Stimulated activated CD4-positive, alpha-beta T cell treated with anti-CD3 and anti-CD28 coated beads, TNF-alpha, amount 100 ng/mL, for 1 hour (primary cell): ENCODE measurements at regions not wholly inside any gene's neighbourhood (a gene's known extent, or its start where the extent isn't known, plus 50 kb on each side); places are given as distances from the start of the nearest gene placed in this dataset.
"Not testable (repeated sequence)": the region's sequence is repeated elsewhere in the genome, so short reads cannot be mapped to it uniquely, and the experiment has no call there.

Experiments
- DNase-seq, 3 donors: peaks; one replicate each; pipeline ENCODE4 v3.0.0-alpha.2; 2020; ENCODE audit warnings: low read depth in 3 of 3, low spot score in 1 of 3

DNA sequence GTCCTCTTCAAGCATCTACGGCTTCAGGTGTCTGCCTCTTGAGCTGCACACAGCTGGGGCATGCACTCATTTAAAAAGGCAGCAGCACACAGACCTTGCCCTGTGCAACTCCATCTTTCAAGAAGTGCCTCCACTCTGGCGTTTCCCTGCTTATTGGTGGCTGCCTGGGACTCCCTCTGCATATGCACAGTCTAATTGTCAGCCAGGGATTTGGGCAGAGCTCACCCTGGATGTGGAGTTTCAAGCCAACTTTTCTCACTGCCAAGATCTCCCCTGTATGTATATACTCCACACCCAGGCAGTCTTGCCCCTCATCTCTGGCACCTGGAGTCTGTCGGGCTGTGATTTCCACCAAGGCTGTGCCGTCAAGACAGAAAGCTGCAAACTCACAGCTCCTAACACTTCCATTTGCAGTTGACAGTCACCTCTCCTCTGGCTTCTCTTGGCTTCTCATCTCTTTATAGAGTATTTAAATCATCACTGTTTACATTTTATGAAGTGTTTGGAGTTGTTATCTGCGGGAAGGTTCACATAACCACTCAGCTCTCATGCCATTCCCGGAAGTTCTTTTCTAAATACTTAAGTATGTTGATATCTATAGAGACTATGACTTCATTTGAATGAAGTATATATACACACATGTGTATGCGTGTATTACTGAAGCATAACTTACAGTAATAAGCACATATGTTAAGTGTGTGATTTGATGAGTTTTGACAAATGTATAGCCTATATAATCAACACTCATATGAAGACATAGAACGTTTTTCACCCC is 128.2 kb downstream of the NPIPB11 start:
- not testable (repeated sequence) for DNase-seq

DNA sequence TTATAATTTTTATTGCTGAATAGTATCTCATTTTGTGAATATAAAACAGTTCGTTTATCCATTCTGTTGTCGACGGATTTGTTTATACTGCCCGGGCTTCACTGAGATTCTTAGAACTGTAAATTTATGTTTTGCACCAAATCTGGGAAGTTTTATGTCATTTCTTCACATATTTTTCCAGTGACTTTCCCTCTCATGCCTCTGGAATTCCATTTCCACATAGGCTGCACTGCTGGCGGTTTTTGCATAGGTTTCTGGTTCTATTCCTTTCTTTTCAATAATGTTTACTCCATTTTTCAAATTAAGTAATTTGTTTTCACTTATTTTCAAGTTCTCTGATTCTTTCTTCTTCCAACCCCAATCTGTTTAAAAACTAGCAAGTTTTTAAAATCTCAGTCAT is 130.1 kb downstream of the NPIPB11 start:
- DNase-seq = not testable (repeated sequence)

DNA sequence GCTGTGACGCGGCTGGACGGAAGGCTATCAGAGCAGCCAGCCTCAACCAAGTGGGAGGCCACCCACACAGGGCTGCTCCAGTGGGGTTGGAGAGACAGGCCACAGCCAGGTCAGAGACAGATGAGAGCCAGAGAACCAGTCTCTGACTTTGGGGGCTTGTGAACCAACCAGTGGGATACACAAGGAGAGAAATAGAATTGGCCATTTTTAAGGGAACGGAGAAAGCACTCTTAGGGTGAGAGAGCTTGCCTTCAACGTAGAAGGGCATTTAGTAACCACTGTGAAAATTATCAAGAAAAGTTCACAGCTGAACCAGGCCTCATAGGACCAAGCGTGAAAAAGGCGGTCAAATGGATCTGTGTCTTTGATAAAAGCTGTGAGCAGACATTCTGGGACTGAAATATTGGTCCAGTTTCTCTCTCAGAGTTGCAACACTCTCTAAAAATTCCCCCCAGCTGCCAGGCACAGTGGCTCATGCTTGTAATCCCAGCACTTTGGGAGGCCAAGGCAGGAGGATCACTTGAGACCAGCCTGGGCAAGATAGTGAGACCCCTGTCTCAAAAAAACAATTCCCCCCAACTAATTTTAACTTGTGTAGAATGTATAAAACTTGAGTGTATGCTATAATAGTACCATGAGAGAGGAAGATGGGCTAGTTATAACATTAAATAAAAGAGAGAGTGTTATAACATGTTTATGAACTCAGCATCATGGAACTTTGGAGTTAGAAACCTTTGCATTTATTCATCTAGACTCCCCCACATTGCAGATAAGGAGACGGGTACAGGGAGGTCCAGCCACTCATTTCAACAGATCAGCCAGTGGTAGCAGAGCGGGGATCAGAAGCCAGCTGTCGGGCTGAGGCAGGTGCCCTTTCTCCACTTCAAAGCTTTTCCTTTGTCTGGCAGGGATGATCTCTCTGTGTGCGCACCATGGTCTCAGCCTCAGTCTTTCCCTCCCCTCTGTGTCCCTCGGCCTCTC is 132.2 kb downstream of the NPIPB11 start:
- DNase-seq = not testable (repeated sequence)

- DNase-seq = not testable (repeated sequence)
Observed at GRCh38 chr16:29273298-29274054, 133.0 kb downstream of the NPIPB11 start.

DNA sequence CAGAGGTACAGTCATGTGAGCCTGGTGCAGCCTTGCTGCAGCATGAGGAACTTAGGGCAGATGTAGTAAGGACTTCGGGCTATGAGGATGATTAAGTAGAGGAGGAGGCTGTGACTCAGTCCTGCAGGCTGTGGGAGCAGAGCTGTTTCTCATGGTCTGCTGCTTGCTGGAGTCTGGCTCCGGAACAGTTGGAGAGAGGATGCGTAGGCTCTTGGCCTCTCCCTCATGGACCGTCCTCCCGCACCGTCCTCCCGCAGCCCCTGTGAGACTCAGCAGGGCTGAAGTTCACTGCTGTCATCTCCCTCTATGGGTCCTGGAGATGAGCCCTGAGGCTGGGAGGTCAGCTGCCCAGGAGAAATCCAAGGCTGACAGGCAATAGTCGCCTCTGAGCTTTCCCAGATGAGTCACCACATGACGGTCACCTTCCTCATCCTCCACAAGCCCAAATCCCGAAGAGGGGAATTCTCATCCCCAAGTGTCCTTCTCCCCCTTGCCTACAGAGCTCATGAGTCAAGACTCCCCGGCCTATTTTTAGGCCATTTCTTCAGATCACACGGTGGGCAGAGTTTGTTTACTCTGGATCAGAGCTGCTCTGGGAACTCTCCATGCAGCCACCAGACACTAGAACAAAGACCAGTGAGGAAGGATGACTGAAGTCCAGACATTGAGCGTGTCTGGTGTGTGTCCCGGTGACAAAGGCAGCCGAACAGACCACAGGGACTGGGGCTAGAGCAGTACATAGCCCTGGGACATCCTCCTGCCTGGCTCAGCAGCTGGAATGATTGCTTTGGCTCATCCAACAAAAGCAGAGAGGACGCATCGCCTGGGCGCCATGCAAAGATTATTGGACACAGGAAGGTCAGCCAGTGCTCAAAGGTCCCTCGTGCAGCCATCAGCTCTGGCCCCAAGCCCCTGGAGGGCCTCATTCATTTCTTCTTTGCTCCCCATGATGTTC is 134.5 kb downstream of the NPIPB11 start:
- not testable (repeated sequence) for DNase-seq

- not testable (repeated sequence) for DNase-seq
Observed at GRCh38 chr16:29270923-29271322, 135.6 kb downstream of the NPIPB11 start.

DNA sequence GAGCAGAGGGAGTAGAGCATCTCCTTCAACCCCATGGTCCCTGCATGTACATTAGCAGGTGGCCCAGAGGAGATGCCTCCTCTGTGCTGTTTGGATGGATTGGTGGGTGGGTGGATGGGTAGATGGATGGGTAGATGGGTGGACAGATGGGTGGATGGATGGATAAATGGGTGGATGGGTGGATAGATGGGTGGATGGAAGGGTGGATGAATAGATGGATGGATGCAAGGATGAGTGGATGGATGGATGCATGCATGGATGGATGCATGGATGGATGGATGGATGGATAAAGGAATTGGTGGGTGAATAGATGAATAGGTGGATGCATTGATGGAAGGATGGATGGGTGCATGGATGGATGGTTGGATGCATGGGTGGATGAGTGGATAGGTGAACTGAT is 136.5 kb downstream of the NPIPB11 start:
- DNase-seq = not testable (repeated sequence)

DNA sequence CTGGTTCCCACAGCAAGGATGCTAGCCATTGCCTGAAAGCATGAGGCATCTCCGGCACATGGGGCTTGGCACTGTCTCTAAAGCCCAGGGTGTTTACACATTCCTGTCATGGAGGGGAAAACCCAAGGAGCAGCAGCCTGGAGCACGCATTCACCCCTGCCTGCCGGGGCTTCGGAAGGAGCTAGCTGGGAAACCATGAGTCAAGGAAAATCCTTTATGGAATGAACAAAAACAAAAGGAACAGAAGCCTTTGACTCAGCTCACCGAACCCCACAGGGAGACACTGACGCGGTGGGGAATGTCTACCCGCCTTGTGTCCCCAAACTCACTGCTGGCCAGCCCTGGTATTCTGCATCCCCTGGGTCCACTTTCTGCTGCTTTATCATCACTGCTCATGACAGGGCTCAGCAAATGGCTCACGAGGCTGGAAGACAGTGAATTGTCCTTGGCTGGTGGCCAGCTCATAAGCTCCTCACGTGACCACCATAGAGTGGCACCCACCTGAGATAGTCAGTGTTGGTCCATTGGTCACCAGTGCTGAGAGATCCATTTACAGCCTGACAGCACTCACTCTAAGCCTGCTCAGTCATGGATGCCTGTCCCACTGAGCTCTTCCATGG is 137.2 kb downstream of the NPIPB11 start:
- DNase-seq = not testable (repeated sequence)

DNA sequence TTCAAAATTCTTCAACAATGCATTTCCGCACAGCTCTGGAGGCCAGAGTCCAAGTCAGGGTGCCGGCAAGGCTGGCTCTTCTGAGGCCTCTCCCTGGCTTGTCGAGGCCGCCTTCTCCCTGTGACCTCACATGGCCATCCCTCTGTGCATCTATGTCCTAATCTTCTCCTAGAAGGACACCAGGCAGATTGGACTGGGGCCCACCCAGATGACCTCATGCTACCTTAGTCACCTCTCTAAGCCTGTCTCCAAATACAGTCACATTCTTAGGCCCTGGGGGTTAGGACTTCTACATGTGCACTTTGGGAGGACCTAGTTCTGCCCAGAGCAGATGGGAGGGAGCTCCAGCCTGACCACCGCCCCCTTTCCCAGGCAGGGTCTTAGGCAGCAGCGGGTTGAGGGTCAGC is 137.7 kb downstream of the NPIPB11 start:
- not testable (repeated sequence) for DNase-seq

DNA sequence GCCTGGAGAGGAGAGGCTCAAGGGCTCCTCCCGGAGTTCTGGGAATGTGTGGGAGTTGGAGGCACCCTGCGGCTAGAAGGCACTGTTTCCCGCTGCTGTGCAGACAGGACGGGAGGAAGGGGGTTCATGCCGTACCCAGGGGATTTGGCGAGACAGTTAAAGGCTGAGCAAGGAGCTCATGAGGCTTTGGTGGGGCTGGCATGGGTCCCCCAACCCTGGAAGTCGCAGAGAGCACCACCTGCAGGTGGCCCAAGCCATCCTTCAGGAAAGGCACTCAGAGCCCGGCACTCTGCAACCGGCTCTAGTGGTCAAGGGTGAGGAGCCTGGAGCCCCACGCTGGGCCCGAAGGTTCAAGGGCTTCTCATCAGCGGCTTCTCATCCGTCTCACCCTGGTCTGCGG is 138.2 kb downstream of the NPIPB11 start:
- not testable (repeated sequence) for DNase-seq

- not testable (repeated sequence) for DNase-seq
Observed at GRCh38 chr16:29267891-29268290, 138.6 kb downstream of the NPIPB11 start.

- not testable (repeated sequence) for DNase-seq
Observed at GRCh38 chr16:29267055-29267619, 139.4 kb downstream of the NPIPB11 start.

DNA sequence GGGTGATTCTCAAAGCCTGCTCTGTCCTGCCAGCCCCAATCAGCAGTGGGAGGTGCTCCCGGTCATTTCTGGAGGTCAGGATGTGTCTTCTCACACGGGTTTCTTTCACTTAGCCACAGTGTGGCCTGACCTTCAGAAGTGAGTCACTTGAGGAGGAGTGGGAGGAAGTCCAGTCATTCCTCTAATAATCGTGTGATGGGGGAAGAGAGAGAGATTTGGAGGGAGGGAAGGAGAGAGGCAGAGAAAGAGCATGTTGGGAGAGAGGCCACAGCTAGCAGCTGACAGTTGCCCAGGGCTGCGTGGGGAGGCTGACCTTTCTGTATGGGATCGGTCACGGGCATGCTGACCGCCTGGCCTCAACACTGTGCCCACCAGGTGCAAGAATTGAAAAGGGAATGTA is 139.9 kb downstream of the NPIPB11 start:
- DNase-seq = not testable (repeated sequence)

- not testable (repeated sequence) for DNase-seq
Observed at GRCh38 chr16:29265255-29265853, 141.2 kb downstream of the NPIPB11 start.

DNA sequence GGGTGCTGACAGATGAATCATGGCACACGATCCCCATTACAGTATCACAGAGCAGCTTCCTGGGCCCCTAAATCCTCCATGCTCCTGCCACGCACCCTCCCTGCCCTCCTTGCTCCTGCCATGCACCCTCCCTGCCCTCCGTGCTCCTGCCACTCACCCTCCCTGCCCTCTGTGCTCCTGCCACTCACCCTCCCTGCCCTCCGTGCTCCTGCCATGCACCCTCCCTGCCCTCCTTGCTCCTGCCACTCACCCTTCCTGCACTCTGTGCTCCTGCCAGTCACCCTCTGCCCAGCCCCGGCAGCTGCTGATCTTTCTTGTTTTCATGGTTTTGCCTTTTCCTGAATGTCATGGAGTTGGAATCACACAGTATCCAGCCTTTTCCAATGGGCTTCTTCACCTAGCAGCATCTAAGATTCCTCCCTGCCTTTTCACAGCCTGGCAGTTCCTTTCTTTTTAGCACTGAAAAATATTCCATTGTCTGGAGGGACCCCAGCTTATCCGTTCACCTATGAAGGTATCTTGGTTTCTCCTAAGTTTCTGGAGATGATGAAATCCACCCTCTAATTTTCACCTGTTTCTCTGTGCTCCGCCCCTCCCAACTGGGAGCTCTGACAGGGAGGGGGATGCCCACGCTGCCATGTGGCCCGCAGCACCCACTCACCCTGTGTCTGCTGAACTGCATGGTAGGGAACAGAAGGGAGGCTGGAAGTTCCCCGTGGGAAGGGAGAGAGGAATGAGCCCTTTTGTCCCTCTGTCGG is 142.3 kb downstream of the NPIPB11 start:
- DNase-seq = not testable (repeated sequence)

- DNase-seq = not testable (repeated sequence)
Observed at GRCh38 chr16:29262725-29263124, 143.8 kb downstream of the NPIPB11 start.

DNA sequence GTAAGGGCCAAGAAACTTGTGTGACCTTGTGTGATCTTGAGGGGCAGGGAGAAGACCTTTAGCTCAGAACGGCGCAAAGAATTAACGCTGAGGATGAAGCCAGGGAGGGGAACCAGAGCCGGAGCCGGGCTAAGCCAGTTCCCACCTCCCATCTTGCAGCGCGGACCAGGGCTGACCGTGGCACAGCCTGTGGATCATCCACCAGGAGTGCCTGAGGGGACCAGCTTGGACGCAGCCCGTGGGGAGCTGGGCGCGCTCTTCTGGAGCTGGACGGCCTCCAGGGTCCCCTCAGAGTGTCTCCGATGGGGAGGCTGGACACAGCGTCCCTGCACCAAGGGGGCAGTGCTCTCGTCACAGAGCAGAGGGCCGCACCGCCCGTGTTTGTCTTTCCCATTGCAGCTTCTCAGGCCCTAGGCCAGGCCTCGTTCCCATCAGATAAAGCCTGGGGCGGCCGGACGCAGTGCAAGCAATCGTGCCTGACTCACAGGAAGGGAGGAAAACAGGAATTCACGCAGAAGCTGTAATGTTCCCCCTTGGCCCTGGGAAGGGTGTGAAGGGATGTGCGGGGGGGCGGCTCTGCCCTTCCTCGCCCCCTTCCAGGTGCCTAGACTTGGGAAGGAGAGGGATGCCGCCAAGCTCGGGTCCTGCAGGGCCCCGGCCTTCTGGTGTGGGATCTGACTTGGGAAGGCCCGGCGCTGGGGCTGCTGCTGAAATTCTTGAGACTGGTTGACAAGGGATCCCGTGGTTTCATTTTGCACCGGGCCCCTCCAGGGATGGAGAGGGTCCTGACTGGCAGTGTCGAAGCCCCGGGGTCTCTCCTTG is 144.9 kb downstream of the NPIPB11 start:
- not testable (repeated sequence) for DNase-seq
